SH-SY5Y (cell line): ENCODE measurements at regions not wholly inside any gene's neighbourhood (a gene's known extent, or its start where the extent isn't known, plus 50 kb on each side); places are given as distances from the start of the nearest gene placed in this dataset.

ENCODE experiments used
- GATA2 ChIP-seq: IDR thresholded peaks from 2 replicates; pipeline ENCODE4 v1.6.1; 2011; ENCODE audit warnings: mild to moderate bottlenecking, low read depth, low read length
- GATA3 ChIP-seq: IDR thresholded peaks from 2 replicates; pipeline ENCODE4 v1.6.1; 2011; ENCODE audit warnings: low read depth, mild to moderate bottlenecking, low read length, moderate library complexity

- TF ChIP-seq GATA2 (no peak), GATA3 (no peak)
Observed at GRCh38 chr14:106776395-106776983, 1250.1 kb downstream of the TMEM121 start.
